Spleen (tissue), 11 donors: ENCODE measurements at regions not wholly inside any gene's neighbourhood (a gene's known extent, or its start where the extent isn't known, plus 50 kb on each side); places are given as distances from the start of the nearest gene placed in this dataset.

Source experiments
- DNase-seq: peaks from one replicate; pipeline ENCODE4 v3.0.0-alpha.2; 2020
- H3K27ac ChIP-seq, 8 donors: fragments of 200-600 bp; sonication (generic) in 7 of 8; 1 replicate in 4 of 8; 2 replicates in 4 of 8; pipeline versions ENCODE4 v1.5.0 to v1.8.0; 2016 to 2021; ENCODE audit warnings: inconsistent platforms in 4 of 8, mild to moderate bottlenecking in 4 of 8, moderate library complexity in 1 of 8
- H3K27me3 ChIP-seq, 7 donors: fragments of 200-600 bp; sonication (generic) in 6 of 7; replicated peaks in 1 of 7; 1 replicate in 4 of 7; 2 replicates in 3 of 7; pipeline versions ENCODE4 v1.5.0 to v1.8.0; 2016 to 2021; ENCODE audit warnings: inconsistent platforms in 3 of 7, mild to moderate bottlenecking in 1 of 7
- H3K36me3 ChIP-seq, 6 donors: fragments of 200-600 bp; sonication (generic) in 5 of 6; 1 replicate in 4 of 6; 2 replicates in 2 of 6; pipeline versions ENCODE4 v1.5.0 to v1.8.0; 2016 to 2021; ENCODE audit warnings: inconsistent platforms in 2 of 6
- H3K4me1 ChIP-seq, 6 donors: fragments of 200-600 bp; sonication (generic) in 5 of 6; 1 replicate in 3 of 6; 2 replicates in 3 of 6; pipeline versions ENCODE4 v1.5.0 to v1.8.0; 2016 to 2021; ENCODE audit warnings: inconsistent platforms in 3 of 6
- H3K4me3 ChIP-seq, 8 donors: fragments of 200-600 bp; sonication (generic) in 7 of 8; 1 replicate in 4 of 8; 2 replicates in 4 of 8; pipeline versions ENCODE4 v1.5.0 to v1.8.0; 2016 to 2021; ENCODE audit warnings: inconsistent platforms in 4 of 8, mild to moderate bottlenecking in 4 of 8, moderate library complexity in 2 of 8
- H3K9me3 ChIP-seq, 8 donors: fragments of 200-600 bp; sonication (generic) in 7 of 8; 1 replicate in 4 of 8; 2 replicates in 4 of 8; pipeline versions ENCODE4 v1.5.0 to v1.8.0; 2016 to 2021; ENCODE audit warnings: inconsistent platforms in 4 of 8
- POLR2A ChIP-seq, 3 donors: fragments of 450-650 bp; IDR thresholded peaks; one replicate each; pipeline ENCODE4 v1.5.1; 2017; ENCODE audit warnings: antibody characterized with exemption in 3 of 3, mild to moderate bottlenecking in 1 of 3
- POLR2AphosphoS5 ChIP-seq, 3 donors: sonication (generic); formaldehyde crosslinking; IDR thresholded peaks; one replicate each; pipeline ENCODE4 v1.5.1; 2017; ENCODE audit warnings: antibody characterized with exemption in 3 of 3
- WGBS, 5 donors: extraction: QIAGEN DNeasy Blood & Tissue Kit in 3 of 5; methylation state at CpG; one replicate each; pipeline versions ENCODE4 v1.1.5 to v1.1.7; 2013 to 2018; 5-methylcytosine and 5-hydroxymethylcytosine counted together
- intact Hi-C: fragments of 100-400 bp; cut with DNase I; formaldehyde crosslinking; loops from one replicate; pipeline ENCODE4 v1.15.0; 2023; ENCODE audit warnings: low total_unique reads
- TF ChIP-seq, protein P1 (sequence below), 11 experiments: fragments of 200-600 bp in 7 of 11; fragments of 450-650 bp in 4 of 11; sonication (generic) in 4 of 11; IDR thresholded peaks in 8 of 11; conservative IDR thresholded peaks in 3 of 11; 1 replicate in 7 of 11; 2 replicates in 4 of 11; pipeline versions ENCODE4 v1.4.0 to v1.8.0; 2016 to 2021; ENCODE audit warnings: antibody characterized with exemption in 11 of 11, inconsistent platforms in 4 of 11, mild to moderate bottlenecking in 1 of 11
- donor health status: healthy with polysubstance abuse.
- donor health status: DM: no; HTN: no; CAD: no; lungs with moderate emphysema.
- donor health status: DM: no; HTN: no; CAD: no.
- donor health status: Bipolar disorder and iron deficiency.
- donor health status: healthy.
- donor health status: DM: no; HTN: no; CAD: no.
- donor health status: DM: yes; HTN: yes; CAD: no.

DNA sequence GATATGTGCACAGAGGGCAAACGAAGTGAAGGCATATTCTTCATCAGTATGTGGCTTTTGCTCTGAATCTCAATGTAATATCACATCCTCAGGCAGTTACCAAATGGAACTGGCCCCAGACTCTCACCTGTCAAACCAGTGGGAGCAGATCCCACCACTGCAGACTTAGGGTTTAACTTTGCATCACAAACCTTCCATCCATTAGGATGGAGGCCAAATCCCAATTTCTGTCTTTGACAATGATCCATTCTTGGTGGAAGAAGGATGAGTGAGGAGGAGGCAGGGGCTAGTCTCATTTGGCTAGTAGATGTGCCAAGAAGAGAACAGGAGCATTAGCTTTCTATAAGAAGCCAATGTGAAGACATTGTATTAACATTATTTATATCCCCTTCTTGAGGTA lies 413.5 kb upstream of the SPRY2 start:
- DNase-seq, result no peak
- 50 to 67% (median 65%) methylated on average over 1 of the region's 1 CpG for WGBS, 5 donors
- Histone ChIP-seq H3K27me3 (no peaks in the 10 kb centered on the region), H3K4me3 (no peak overlapping the region), H3K36me3 (no peaks in the 10 kb centered on the region), H3K27ac (no peak overlapping the region), H3K4me1 (no peaks in the 10 kb centered on the region), H3K9me3 (peaks cover 0 to 6% (median 0%) of the 10 kb centered on the region in 8 donors)
- TF ChIP-seq POLR2A (IDR thresholded peaks at IDR 0.05), result no peak
- TF ChIP-seq, protein P1, sequence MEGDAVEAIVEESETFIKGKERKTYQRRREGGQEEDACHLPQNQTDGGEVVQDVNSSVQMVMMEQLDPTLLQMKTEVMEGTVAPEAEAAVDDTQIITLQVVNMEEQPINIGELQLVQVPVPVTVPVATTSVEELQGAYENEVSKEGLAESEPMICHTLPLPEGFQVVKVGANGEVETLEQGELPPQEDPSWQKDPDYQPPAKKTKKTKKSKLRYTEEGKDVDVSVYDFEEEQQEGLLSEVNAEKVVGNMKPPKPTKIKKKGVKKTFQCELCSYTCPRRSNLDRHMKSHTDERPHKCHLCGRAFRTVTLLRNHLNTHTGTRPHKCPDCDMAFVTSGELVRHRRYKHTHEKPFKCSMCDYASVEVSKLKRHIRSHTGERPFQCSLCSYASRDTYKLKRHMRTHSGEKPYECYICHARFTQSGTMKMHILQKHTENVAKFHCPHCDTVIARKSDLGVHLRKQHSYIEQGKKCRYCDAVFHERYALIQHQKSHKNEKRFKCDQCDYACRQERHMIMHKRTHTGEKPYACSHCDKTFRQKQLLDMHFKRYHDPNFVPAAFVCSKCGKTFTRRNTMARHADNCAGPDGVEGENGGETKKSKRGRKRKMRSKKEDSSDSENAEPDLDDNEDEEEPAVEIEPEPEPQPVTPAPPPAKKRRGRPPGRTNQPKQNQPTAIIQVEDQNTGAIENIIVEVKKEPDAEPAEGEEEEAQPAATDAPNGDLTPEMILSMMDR (IDR thresholded peaks at IDR 0.05 in 8 of 11, conservative IDR thresholded peaks at IDR 0.05 in 3 of 11), result no peak
- no peak for TF ChIP-seq POLR2AphosphoS5 (IDR thresholded peaks at IDR 0.05)
- intact Hi-C loops, result no loop called here

DNA sequence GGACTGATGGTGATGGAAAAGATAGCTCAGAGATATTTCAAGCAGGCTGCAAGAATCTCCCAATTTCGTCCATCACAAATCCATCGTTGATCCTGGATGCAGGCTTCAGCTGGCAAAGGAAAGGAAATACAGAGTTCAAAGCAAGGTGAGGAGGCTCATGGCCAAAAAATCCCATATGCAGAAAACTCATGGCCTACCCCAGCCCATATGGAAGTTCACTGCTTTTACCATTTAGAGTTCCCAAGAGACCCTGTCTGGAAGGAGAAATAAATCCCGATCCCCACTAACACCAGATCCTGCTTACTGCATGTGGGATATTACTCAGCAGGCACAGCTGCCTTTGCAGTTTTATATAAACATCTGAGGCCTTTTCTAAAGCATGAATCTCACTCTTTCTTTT lies 412.9 kb upstream of the SPRY2 start:
- TF ChIP-seq POLR2A (IDR thresholded peaks at IDR 0.05) (no peak), POLR2AphosphoS5 (IDR thresholded peaks at IDR 0.05) (no peak)
- TF ChIP-seq, protein P1 (IDR thresholded peaks at IDR 0.05 in 8 of 11, conservative IDR thresholded peaks at IDR 0.05 in 3 of 11), result no peak
- no peak for DNase-seq
- H3K4me1 ChIP-seq, result no peaks in the 10 kb centered on the region
- H3K36me3 ChIP-seq, result no peaks in the 10 kb centered on the region
- H3K27me3 ChIP-seq, result no peaks in the 10 kb centered on the region
- H3K27ac ChIP-seq, result no peak overlapping the region
- intact Hi-C loops, result no loop called here
- WGBS, 5 donors, result 68 to 92% (median 87%) methylated on average over 3 of the region's 3 CpGs
- H3K4me3 ChIP-seq, result no peak overlapping the region
- H3K9me3 ChIP-seq, result peaks cover 0 to 6% (median 0%) of the 10 kb centered on the region in 8 donors

DNA sequence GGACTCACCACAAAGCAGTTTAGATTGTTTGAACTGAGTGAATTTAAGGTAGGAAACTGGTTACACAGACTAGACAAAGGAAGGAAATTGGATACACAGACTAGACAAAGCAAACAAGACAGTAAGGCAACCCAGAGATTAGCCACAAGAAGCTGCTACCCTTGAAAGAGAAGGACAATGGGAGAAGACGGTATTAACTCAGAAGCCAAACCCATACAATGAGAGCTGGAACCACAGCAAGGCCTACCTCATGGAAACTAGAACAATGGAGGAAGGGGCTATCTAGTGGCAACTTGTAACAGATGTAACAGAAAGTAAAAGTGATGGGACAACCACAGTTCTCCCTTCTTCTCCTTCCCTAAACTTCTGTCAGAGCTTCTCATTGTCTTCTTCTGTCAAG lies 410.9 kb upstream of the SPRY2 start:
- Histone ChIP-seq H3K9me3 (no peaks in the 10 kb centered on the region), H3K4me1 (no peaks in the 10 kb centered on the region), H3K4me3 (no peak overlapping the region), H3K36me3 (no peaks in the 10 kb centered on the region), H3K27me3 (no peaks in the 10 kb centered on the region), H3K27ac (no peak overlapping the region)
- TF ChIP-seq, protein P1 (IDR thresholded peaks at IDR 0.05 in 8 of 11, conservative IDR thresholded peaks at IDR 0.05 in 3 of 11), result no peak
- TF ChIP-seq POLR2A (IDR thresholded peaks at IDR 0.05), result no peak
- TF ChIP-seq POLR2AphosphoS5 (IDR thresholded peaks at IDR 0.05), result no peak
- 54 to 81% (median 69%) methylated on average over 1 of the region's 1 CpG for WGBS, 5 donors
- no peak for DNase-seq
- intact Hi-C loops, result no loop called here

DNA sequence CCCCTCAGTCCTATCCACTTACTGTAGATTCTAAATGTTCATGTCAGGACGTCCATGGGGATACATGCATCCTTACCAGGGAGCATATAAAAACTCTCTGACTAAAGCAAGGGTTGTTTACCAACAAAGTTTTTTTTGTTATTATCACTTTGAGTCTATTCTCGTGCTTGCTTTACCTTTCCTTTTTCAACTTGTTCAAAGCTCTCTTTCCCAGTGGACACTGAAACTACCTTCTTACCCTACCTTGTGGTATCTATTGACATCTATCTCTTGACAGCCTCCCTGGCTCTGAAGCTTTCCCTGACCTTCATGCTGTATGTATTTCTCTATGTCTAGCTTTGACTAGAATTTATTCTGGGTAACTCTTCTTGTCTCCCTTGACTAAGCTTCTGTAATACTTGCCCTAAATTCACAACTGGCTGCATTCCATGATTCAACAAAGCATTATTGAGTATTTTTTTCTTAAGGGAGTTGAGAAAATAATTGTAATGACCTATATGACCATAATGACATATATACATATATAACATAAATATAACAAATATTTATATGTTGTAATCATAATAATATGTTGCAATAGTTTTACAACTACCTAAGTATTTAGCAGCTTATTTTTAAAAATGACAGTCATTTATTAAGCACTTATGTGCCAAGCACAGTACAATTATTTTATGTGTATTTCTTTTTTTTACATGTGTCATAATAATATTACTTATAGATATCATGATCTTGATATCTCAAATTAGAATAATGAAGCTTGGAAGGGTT lies 403.4 kb upstream of the SPRY2 start:
- intact Hi-C loops, result no loop called here
- H3K4me3 ChIP-seq, result no peak overlapping the region
- TF ChIP-seq POLR2A (IDR thresholded peaks at IDR 0.05) (no peak), POLR2AphosphoS5 (IDR thresholded peaks at IDR 0.05) (no peak)
- TF ChIP-seq, protein P1 (IDR thresholded peaks at IDR 0.05 in 8 of 11, conservative IDR thresholded peaks at IDR 0.05 in 3 of 11), result no peak
- no peak for DNase-seq
- peaks cover 0 to 6% (median 0%) of the 10 kb centered on the region in 8 donors for H3K9me3 ChIP-seq
- no peaks in the 10 kb centered on the region for H3K27me3 ChIP-seq
- WGBS, 5 donors, result 60 to 82% (median 76%) methylated on average over 2 of the region's 2 CpGs
- H3K4me1 ChIP-seq, result no peaks in the 10 kb centered on the region
- H3K27ac ChIP-seq, result no peak overlapping the region
- H3K36me3 ChIP-seq, result no peaks in the 10 kb centered on the region
